Pancreas (tissue), 10 donors: ENCODE measurements at regions not wholly inside any gene's neighbourhood (a gene's known extent, or its start where the extent isn't known, plus 50 kb on each side); places are given as distances from the start of the nearest gene placed in this dataset.

ENCODE experiments used
- ATAC-seq, 4 donors: fragments of 200-7000 bp; cut with Tn5 transposase; one replicate each; pipeline versions ENCODE4 v1.8.0 to v1.9.1; 2020; ENCODE audit warnings: mild to moderate bottlenecking in 4 of 4, moderate library complexity in 4 of 4
- DNase-seq, 6 donors: peaks; one replicate each; pipeline ENCODE4 v3.0.0-alpha.2; 2020
- FAIRE-seq: peaks from 2 replicates; lab custom pipeline; 2012; peaks lifted over from hg19 to GRCh38; lab: Jason Lieb, UNC
- H3K27ac ChIP-seq, 4 donors: fragments of 200-600 bp; sonication (generic); 1 replicate in 3 of 4; 2 replicates in 1 of 4; pipeline versions ENCODE4 v1.5.0 to v1.8.0; 2020
- H3K27me3 ChIP-seq, 4 donors: fragments of 200-600 bp; one replicate each; pipeline ENCODE4 v1.8.0; 2021
- H3K36me3 ChIP-seq, 3 donors: fragments of 200-600 bp; sonication (generic) in 1 of 3; one replicate each; pipeline versions ENCODE4 v1.5.0 to v1.8.0; 2020 to 2021
- H3K4me1 ChIP-seq, 3 donors: fragments of 200-600 bp; one replicate each; pipeline ENCODE4 v1.8.0; 2021
- H3K4me3 ChIP-seq, 4 donors: fragments of 200-600 bp; sonication (generic) in 2 of 4; one replicate each; pipeline versions ENCODE4 v1.5.0 to v1.8.0; 2020 to 2021
- H3K9me3 ChIP-seq, 4 donors: fragments of 200-600 bp; one replicate each; pipeline ENCODE4 v1.8.0; 2021
- CTCF ChIP-seq, 4 donors: fragments of 200-600 bp; sonication (generic) in 3 of 4; IDR thresholded peaks; one replicate each; pipeline versions ENCODE4 v1.5.0 to v1.8.0; 2021; ENCODE audit warnings: antibody characterized with exemption in 4 of 4
- WGBS, 2 donors: extraction: QIAGEN DNeasy Blood & Tissue Kit; methylation state at CpG; one replicate each; pipeline ENCODE4 v1.1.7; 2013; 5-methylcytosine and 5-hydroxymethylcytosine counted together
- intact Hi-C, 3 donors: fragments of 100-400 bp; cut with DNase I; formaldehyde crosslinking; loops; one replicate each; pipeline versions ENCODE4 v1.11.1 to v1.14.2; 2022
- donor health status: healthy with polysubstance abuse.
- donor health status: DM: no; HTN: no; CAD: no; lungs with moderate emphysema.
- donor health status: DM: no; HTN: no; CAD: no.
- donor health status: control.
- donor health status: control.
- donor health status: Bipolar disorder and iron deficiency.
- donor health status: DM: yes; HTN: yes; CAD: no.
- donor health status: DM: no; HTN: no; CAD: no.
- donor health status: DM: no; HTN: no; CAD: no.
- donor health status: DM: yes; HTN: yes; CAD: no.

- Histone ChIP-seq H3K4me3 (no peak overlapping the region), H3K9me3 (no peaks in the 10 kb centered on the region), H3K36me3 (no peaks in the 10 kb centered on the region), H3K27ac (no peak overlapping the region), H3K4me1 (no peaks in the 10 kb centered on the region), H3K27me3 (peaks cover 0 to 1% (median 0%) of the 10 kb centered on the region in 4 donors)
- ATAC-seq (no peak), DNase-seq (no peak), FAIRE-seq (no peak)
- intact Hi-C loops: no loop called here
- TF ChIP-seq CTCF (IDR thresholded peaks at IDR 0.05): no peak
- 67 to 84% methylated on average over 2 of the region's 2 CpGs for WGBS, 2 donors
These were observed 71.5 kb upstream of the DAAM1 start for GRCh38 chr14:59116984-59117415.

GRCh38 chr14:59117754-59118528, 70.5 kb upstream of the DAAM1 start:
- no peak for FAIRE-seq
- 45 to 56% methylated on average over 2 of the region's 2 CpGs for WGBS, 2 donors

GRCh38 chr14:59120921-59121320, 67.5 kb upstream of the DAAM1 start:
- ATAC-seq (no peak), FAIRE-seq (no peak), DNase-seq (no peak)
- no peaks in the 10 kb centered on the region for H3K36me3 ChIP-seq
- TF ChIP-seq CTCF (IDR thresholded peaks at IDR 0.05): no peak
- H3K27me3 ChIP-seq: peaks cover 0 to 8% (median 3%) of the 10 kb centered on the region in 4 donors
- intact Hi-C loops: no loop called here
- no peak overlapping the region for H3K27ac ChIP-seq
- H3K4me3 ChIP-seq: no peak overlapping the region
- 25 to 61% methylated on average over 1 of the region's 1 CpG for WGBS, 2 donors
- H3K4me1 ChIP-seq: no peaks in the 10 kb centered on the region
- H3K9me3 ChIP-seq: no peaks in the 10 kb centered on the region

More at GRCh38 chr14:59117754-59118528, 70.5 kb upstream of the DAAM1 start:
- Histone ChIP-seq H3K9me3 (no peaks in the 10 kb centered on the region), H3K4me1 (no peaks in the 10 kb centered on the region), H3K27me3 (peaks cover 0 to 8% (median 0%) of the 10 kb centered on the region in 4 donors), H3K36me3 (no peaks in the 10 kb centered on the region), H3K27ac (no peak overlapping the region), H3K4me3 (no peak overlapping the region)
- no peak for TF ChIP-seq CTCF (IDR thresholded peaks at IDR 0.05)
- ATAC-seq: no peak
- intact Hi-C loops: no loop called here
- DNase-seq: no peak

- Histone ChIP-seq H3K27me3 (peaks cover 0 to 8% (median 3%) of the 10 kb centered on the region in 4 donors), H3K27ac (no peak overlapping the region), H3K4me1 (no peaks in the 10 kb centered on the region), H3K4me3 (no peak overlapping the region), H3K9me3 (no peaks in the 10 kb centered on the region), H3K36me3 (no peaks in the 10 kb centered on the region)
- TF ChIP-seq CTCF (IDR thresholded peaks at IDR 0.05): no peak
- ATAC-seq (no peak), FAIRE-seq (no peak), DNase-seq (no peak)
- 64 to 78% methylated on average over 3 of the region's 3 CpGs for WGBS, 2 donors
- intact Hi-C loops: no loop called here
These were observed 64.9 kb upstream of the DAAM1 start for GRCh38 chr14:59123531-59123930.

DNA sequence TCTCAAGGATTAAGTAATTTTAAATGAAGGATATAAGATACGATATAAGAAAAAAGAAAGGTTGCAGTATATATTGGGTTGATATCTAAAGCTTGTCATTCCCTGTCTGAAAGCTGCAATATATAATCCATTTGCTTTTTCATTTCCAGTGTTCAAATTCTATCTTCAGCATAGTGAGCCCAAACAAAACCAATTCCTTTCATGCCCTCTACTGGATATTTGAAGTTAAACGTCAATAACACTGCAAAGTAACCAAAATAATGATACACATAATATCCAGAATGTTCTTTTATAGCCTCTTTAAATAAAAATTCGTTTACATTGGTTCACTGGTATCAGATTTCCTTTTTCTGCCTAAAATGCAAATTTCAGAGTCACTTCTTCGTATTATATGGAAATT, 64.5 kb upstream of the DAAM1 start:
- intact Hi-C loops: no loop called here
- H3K36me3 ChIP-seq: no peaks in the 10 kb centered on the region
- no peak overlapping the region for H3K4me3 ChIP-seq
- WGBS, 2 donors: 28 to 29% methylated on average over 4 of the region's 4 CpGs
- no peaks in the 10 kb centered on the region for H3K9me3 ChIP-seq
- no peak overlapping the region for H3K27ac ChIP-seq
- peaks cover 0 to 8% (median 3%) of the 10 kb centered on the region in 4 donors for H3K27me3 ChIP-seq
- DNase-seq: no peak
- no peak for TF ChIP-seq CTCF (IDR thresholded peaks at IDR 0.05)
- peak; percentile 86 for FAIRE-seq
- no peak for ATAC-seq
- H3K4me1 ChIP-seq: no peaks in the 10 kb centered on the region
